Kidney (tissue), 13 donors: ENCODE measurements at regions not wholly inside any gene's neighbourhood (a gene's known extent, or its start where the extent isn't known, plus 50 kb on each side); places are given as distances from the start of the nearest gene placed in this dataset.

Experiments
- DNase-seq, 5 donors: peaks; one replicate each; pipeline ENCODE4 v3.0.0-alpha.2; 2013 to 2020
- FAIRE-seq: peaks from 2 replicates; lab custom pipeline; 2012; peaks lifted over from hg19 to GRCh38; lab: Jason Lieb, UNC
- H3K27ac ChIP-seq, 2 donors: one replicate each; pipeline ENCODE4 v1.7.0; 2013; ENCODE audit warnings: low read depth in 2 of 2, low read length in 2 of 2, inconsistent platforms in 1 of 2
- H3K27me3 ChIP-seq: one replicate; pipeline ENCODE4 v1.7.1; 2013; ENCODE audit warnings: low read length, inconsistent platforms; ENCODE audit not compliant: control insufficient read depth, insufficient read depth
- H3K36me3 ChIP-seq, 3 donors: one replicate each; pipeline versions ENCODE4 v1.7.0 to v1.7.1; 2013; ENCODE audit warnings: low read length in 3 of 3, control low read depth in 1 of 3, inconsistent platforms in 1 of 3; ENCODE audit not compliant: insufficient read depth in 3 of 3, control insufficient read depth in 2 of 3
- H3K4me1 ChIP-seq, 3 donors: one replicate each; pipeline versions ENCODE4 v1.7.0 to v1.7.1; 2013; ENCODE audit warnings: low read length in 3 of 3, inconsistent platforms in 1 of 3, low read depth in 1 of 3; ENCODE audit not compliant: control insufficient read depth in 2 of 3, insufficient read depth in 2 of 3
- H3K4me3 ChIP-seq, 3 donors: one replicate each; pipeline versions ENCODE4 v1.7.0 to v1.8.1; 2013; ENCODE audit warnings: low read length in 3 of 3, control low read depth in 1 of 3, inconsistent platforms in 1 of 3
- H3K9ac ChIP-seq, 3 donors: one replicate each; pipeline versions ENCODE4 v1.7.0 to v1.7.1; 2013; ENCODE audit warnings: low read length in 3 of 3, control low read depth in 1 of 3, inconsistent platforms in 1 of 3
- H3K9me3 ChIP-seq, 3 donors: one replicate each; pipeline versions ENCODE4 v1.7.0 to v1.7.1; 2013; ENCODE audit warnings: low read length in 3 of 3, control low read depth in 1 of 3, inconsistent platforms in 1 of 3; ENCODE audit not compliant: control insufficient read depth in 2 of 3, insufficient read depth in 1 of 3
- intact Hi-C: fragments of 100-400 bp; cut with DNase I; formaldehyde crosslinking; loops from one replicate; pipeline ENCODE4 v1.11.1; 2022
- TF ChIP-seq, protein P1 (sequence below): IDR thresholded peaks from 3 replicates; pipeline ENCODE4 v1.5.1; 2012; ENCODE audit warnings: mild to moderate bottlenecking, moderate library complexity, borderline replicate concordance; ENCODE audit not compliant: insufficient read depth; ENCODE audit errors: extremely low read depth
- donor health status: control.
- donor health status: control.
- donor health status: control.
- donor health status: control.
- donor health status: control.
- donor health status: DM: yes; HTN: yes; CAD: no.
- donor health status: Normal renal cell carcinoma (clear cell type).

DNA sequence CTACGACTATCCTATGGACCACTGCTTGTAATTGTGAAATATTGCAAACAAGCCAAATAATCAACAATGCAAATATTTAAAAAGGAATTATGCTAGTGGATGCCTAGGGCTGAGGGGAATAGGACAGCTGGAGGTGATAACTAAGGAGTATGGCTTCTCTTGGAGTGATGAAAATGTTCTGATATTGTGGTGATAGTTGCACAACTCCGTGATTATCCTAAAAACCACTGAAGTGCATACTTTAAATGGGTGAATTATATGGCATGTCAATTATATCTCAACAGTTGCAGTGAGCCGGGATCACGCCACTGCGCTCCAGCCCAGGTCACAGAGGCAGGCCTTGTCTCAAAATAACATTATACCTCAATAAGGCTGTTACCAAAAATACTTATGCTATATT lies 125.1 kb upstream of the SH3BP4 start:
- TF ChIP-seq, protein P1, sequence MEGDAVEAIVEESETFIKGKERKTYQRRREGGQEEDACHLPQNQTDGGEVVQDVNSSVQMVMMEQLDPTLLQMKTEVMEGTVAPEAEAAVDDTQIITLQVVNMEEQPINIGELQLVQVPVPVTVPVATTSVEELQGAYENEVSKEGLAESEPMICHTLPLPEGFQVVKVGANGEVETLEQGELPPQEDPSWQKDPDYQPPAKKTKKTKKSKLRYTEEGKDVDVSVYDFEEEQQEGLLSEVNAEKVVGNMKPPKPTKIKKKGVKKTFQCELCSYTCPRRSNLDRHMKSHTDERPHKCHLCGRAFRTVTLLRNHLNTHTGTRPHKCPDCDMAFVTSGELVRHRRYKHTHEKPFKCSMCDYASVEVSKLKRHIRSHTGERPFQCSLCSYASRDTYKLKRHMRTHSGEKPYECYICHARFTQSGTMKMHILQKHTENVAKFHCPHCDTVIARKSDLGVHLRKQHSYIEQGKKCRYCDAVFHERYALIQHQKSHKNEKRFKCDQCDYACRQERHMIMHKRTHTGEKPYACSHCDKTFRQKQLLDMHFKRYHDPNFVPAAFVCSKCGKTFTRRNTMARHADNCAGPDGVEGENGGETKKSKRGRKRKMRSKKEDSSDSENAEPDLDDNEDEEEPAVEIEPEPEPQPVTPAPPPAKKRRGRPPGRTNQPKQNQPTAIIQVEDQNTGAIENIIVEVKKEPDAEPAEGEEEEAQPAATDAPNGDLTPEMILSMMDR: no peak
- peaks cover 7 to 13% (median 9%) of the 10 kb centered on the region in 3 donors for H3K4me1 ChIP-seq
- no peak overlapping the region for H3K4me3 ChIP-seq
- H3K9me3 ChIP-seq: no peaks in the 10 kb centered on the region
- no peak overlapping the region for H3K27ac ChIP-seq
- no peaks in the 10 kb centered on the region for H3K27me3 ChIP-seq
- intact Hi-C loops: no loop called here
- DNase-seq (no peak), FAIRE-seq (no peak)
- H3K36me3 ChIP-seq: no peaks in the 10 kb centered on the region
- no peak overlapping the region for H3K9ac ChIP-seq

DNA sequence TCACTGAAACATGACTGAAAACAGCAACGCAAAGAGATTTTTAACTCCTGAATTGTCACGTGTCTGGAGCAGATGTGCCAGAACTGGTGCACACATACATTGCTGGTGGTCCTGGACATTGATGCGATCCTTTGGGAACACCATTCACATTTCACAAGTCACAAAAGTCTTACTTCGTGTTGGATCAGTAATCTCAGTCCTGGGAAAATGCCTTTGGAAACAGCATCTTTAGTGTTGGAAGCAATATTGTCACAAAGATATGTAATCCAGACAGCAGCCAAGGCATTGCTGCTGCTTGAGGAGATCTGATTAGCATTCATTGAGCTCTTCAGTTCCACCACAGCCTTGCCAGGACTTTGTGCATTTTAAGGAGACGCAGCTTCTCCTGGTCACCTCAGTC lies 126.2 kb upstream of the SH3BP4 start:
- Histone ChIP-seq H3K36me3 (no peaks in the 10 kb centered on the region), H3K9me3 (no peaks in the 10 kb centered on the region), H3K27me3 (no peaks in the 10 kb centered on the region), H3K27ac (no peak overlapping the region), H3K4me3 (no peak overlapping the region), H3K4me1 (peaks cover 7 to 13% (median 9%) of the 10 kb centered on the region in 3 donors), H3K9ac (no peak overlapping the region)
- TF ChIP-seq, protein P1: no peak
- intact Hi-C loops: no loop called here
- no peak for DNase-seq
- FAIRE-seq: no peak

DNA sequence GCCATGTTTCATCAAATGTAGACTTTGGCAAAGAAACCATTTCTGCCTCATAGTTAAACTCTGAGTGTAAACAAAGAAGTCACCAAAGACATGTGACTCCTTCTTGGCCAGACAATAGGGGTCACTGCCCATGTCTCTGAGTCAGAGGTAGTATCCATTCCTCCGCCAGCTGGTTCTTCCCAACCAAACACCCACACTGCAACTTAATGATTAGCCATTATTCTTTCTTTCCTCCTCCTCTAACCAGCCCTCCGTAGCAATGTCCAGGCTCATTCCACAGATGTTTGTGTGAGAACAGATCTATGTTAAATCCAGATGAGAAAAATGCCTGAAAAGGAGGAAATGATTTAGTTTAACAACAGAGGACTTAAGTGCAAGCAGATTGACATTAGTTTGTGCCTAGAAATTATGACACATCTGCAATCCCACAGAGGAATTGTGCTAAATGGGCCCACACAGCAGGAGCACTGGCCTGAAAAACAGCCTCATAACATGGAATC lies 127.9 kb upstream of the SH3BP4 start:
- intact Hi-C loops: no loop called here
- Histone ChIP-seq H3K4me3 (peak overlapping the region in 2 of 3 donors; percentile 9 to 28), H3K4me1 (peaks cover 7 to 13% (median 9%) of the 10 kb centered on the region in 3 donors), H3K9me3 (no peaks in the 10 kb centered on the region), H3K36me3 (no peaks in the 10 kb centered on the region), H3K27me3 (no peaks in the 10 kb centered on the region), H3K9ac (no peak overlapping the region), H3K27ac (peak overlapping the region; percentile 53 to 74)
- TF ChIP-seq, protein P1: no peak
- FAIRE-seq (peak; percentile 83), DNase-seq (peak in 4 of 5 donors; percentile 67 to 94 (median 90))
